Duodenal mucosa (tissue), 2 donors: ENCODE measurements at regions not wholly inside any gene's neighbourhood (a gene's known extent, or its start where the extent isn't known, plus 50 kb on each side); places are given as distances from the start of the nearest gene placed in this dataset.
"Not testable (repeated sequence)": the region's sequence is repeated elsewhere in the genome, so short reads cannot be mapped to it uniquely, and the experiment has no call there.

Experiments
- H3K27ac ChIP-seq: one replicate; pipeline ENCODE4 v1.7.0; 2013; ENCODE audit warnings: low read depth, low read length
- H3K27me3 ChIP-seq, 2 donors: one replicate each; pipeline ENCODE4 v1.7.0; 2013; ENCODE audit warnings: low read length in 2 of 2, control low read depth in 1 of 2; ENCODE audit not compliant: insufficient read depth in 2 of 2, control insufficient read depth in 1 of 2
- H3K36me3 ChIP-seq, 2 donors: one replicate each; pipeline ENCODE4 v1.7.0; 2013; ENCODE audit warnings: low read length in 2 of 2, control low read depth in 1 of 2; ENCODE audit not compliant: insufficient read depth in 2 of 2, control insufficient read depth in 1 of 2
- H3K4me1 ChIP-seq, 2 donors: one replicate each; pipeline ENCODE4 v1.7.0; 2013; ENCODE audit warnings: low read length in 2 of 2, control low read depth in 1 of 2; ENCODE audit not compliant: insufficient read depth in 2 of 2, control insufficient read depth in 1 of 2
- H3K4me3 ChIP-seq, 2 donors: one replicate each; pipeline ENCODE4 v1.7.0; 2013; ENCODE audit warnings: low read length in 2 of 2, low read depth in 1 of 2
- H3K9ac ChIP-seq, 2 donors: one replicate each; pipeline ENCODE4 v1.7.0; 2013; ENCODE audit warnings: low read length in 2 of 2, low read depth in 1 of 2
- H3K9me3 ChIP-seq, 2 donors: one replicate each; pipeline ENCODE4 v1.7.0; 2013; ENCODE audit warnings: low read length in 2 of 2, control low read depth in 1 of 2; ENCODE audit not compliant: control insufficient read depth in 1 of 2

GRCh38 chr20:52081791-52082190 lies 109.8 kb downstream of the ZFP64 start:
- Histone ChIP-seq H3K27ac (no peak overlapping the region), H3K27me3 (no peaks in the 10 kb centered on the region), H3K9me3 (peaks cover under 1 to 2% of the 10 kb centered on the region in 2 donors), H3K4me3 (no peak overlapping the region), H3K4me1 (no peaks in the 10 kb centered on the region), H3K36me3 (no peaks in the 10 kb centered on the region), H3K9ac (no peak overlapping the region)

- no peaks in the 10 kb centered on the region for H3K9me3 ChIP-seq
- no peaks in the 10 kb centered on the region for H3K27me3 ChIP-seq
- no peak overlapping the region for H3K9ac ChIP-seq
- no peak overlapping the region for H3K4me3 ChIP-seq
- H3K36me3 ChIP-seq: no peaks in the 10 kb centered on the region
- H3K27ac ChIP-seq: no peak overlapping the region
- H3K4me1 ChIP-seq: no peaks in the 10 kb centered on the region
These were observed 110.5 kb downstream of the ZFP64 start for GRCh38 chr20:52081066-52081465.

GRCh38 chr20:52078289-52078688 lies 113.3 kb downstream of the ZFP64 start:
- Histone ChIP-seq H3K27ac (no peak overlapping the region), H3K36me3 (no peaks in the 10 kb centered on the region), H3K4me3 (no peak overlapping the region), H3K27me3 (no peaks in the 10 kb centered on the region), H3K4me1 (no peaks in the 10 kb centered on the region), H3K9ac (no peak overlapping the region), H3K9me3 (no peaks in the 10 kb centered on the region)

- no peaks in the 10 kb centered on the region for H3K27me3 ChIP-seq
- H3K4me1 ChIP-seq: no peaks in the 10 kb centered on the region
- no peak overlapping the region for H3K27ac ChIP-seq
- no peak overlapping the region for H3K4me3 ChIP-seq
- no peak overlapping the region for H3K9ac ChIP-seq
- H3K9me3 ChIP-seq: no peaks in the 10 kb centered on the region
- H3K36me3 ChIP-seq: no peaks in the 10 kb centered on the region
These were observed 115.4 kb downstream of the ZFP64 start for GRCh38 chr20:52076164-52076563.

GRCh38 chr20:52075400-52075799 lies 116.2 kb downstream of the ZFP64 start:
- H3K4me1 ChIP-seq: no peaks in the 10 kb centered on the region
- H3K4me3 ChIP-seq: no peak overlapping the region
- H3K36me3 ChIP-seq: no peaks in the 10 kb centered on the region
- no peaks in the 10 kb centered on the region for H3K27me3 ChIP-seq
- no peak overlapping the region for H3K9ac ChIP-seq
- H3K9me3 ChIP-seq: no peaks in the 10 kb centered on the region
- no peak overlapping the region for H3K27ac ChIP-seq

- no peak overlapping the region for H3K4me3 ChIP-seq
- H3K36me3 ChIP-seq: no peaks in the 10 kb centered on the region
- no peaks in the 10 kb centered on the region for H3K4me1 ChIP-seq
- H3K27ac ChIP-seq: no peak overlapping the region
- H3K27me3 ChIP-seq: no peaks in the 10 kb centered on the region
- no peaks in the 10 kb centered on the region for H3K9me3 ChIP-seq
- H3K9ac ChIP-seq: no peak overlapping the region
These were observed 120.4 kb downstream of the ZFP64 start for GRCh38 chr20:52071136-52071535.

GRCh38 chr20:52064931-52065330 lies 126.6 kb downstream of the ZFP64 start:
- H3K9me3 ChIP-seq: no peaks in the 10 kb centered on the region

GRCh38 chr20:52062452-52063209 lies 128.9 kb downstream of the ZFP64 start:
- Histone ChIP-seq H3K4me1 (no peaks in the 10 kb centered on the region), H3K27ac (no peak overlapping the region), H3K9me3 (no peaks in the 10 kb centered on the region), H3K4me3 (no peak overlapping the region), H3K9ac (no peak overlapping the region), H3K36me3 (no peaks in the 10 kb centered on the region), H3K27me3 (no peaks in the 10 kb centered on the region)

More at GRCh38 chr20:52064931-52065330, 126.6 kb downstream of the ZFP64 start:
- Histone ChIP-seq H3K4me1 (no peaks in the 10 kb centered on the region), H3K36me3 (no peaks in the 10 kb centered on the region), H3K27ac (no peak overlapping the region), H3K4me3 (no peak overlapping the region), H3K9ac (no peak overlapping the region), H3K27me3 (no peaks in the 10 kb centered on the region)

GRCh38 chr20:52060794-52061714 lies 130.5 kb downstream of the ZFP64 start:
- Histone ChIP-seq H3K4me1 (no peaks in the 10 kb centered on the region), H3K36me3 (no peaks in the 10 kb centered on the region), H3K9me3 (peaks cover 11 to 12% of the 10 kb centered on the region in 2 donors), H3K4me3 (no peak overlapping the region), H3K9ac (no peak overlapping the region), H3K27ac (no peak overlapping the region), H3K27me3 (no peaks in the 10 kb centered on the region)

GRCh38 chr20:52057133-52057532 lies 134.4 kb downstream of the ZFP64 start:
- H3K4me3 ChIP-seq, H3K27me3 ChIP-seq, H3K4me1 ChIP-seq, H3K36me3 ChIP-seq, H3K27ac ChIP-seq, H3K9ac ChIP-seq: not testable (repeated sequence)
- peaks cover 13% of the 10 kb centered on the region in 2 donors for H3K9me3 ChIP-seq
